Adrenal gland (tissue), 9 donors: ENCODE measurements at regions not wholly inside any gene's neighbourhood (a gene's known extent, or its start where the extent isn't known, plus 50 kb on each side); places are given as distances from the start of the nearest gene placed in this dataset.
A peak's percentile ranks its signal among the peaks of the same experiment; 100 is the strongest.

Experiments
- DNase-seq, 7 donors: peaks; one replicate each; pipeline ENCODE4 v3.0.0-alpha.2; 2019 to 2020
- H3K27ac ChIP-seq, 5 donors: fragments of 200-600 bp; sonication (generic) in 4 of 5; 1 replicate in 3 of 5; 2 replicates in 2 of 5; pipeline versions ENCODE4 v1.5.1 to v1.8.0; 2016 to 2020; ENCODE audit warnings: mild to moderate bottlenecking in 1 of 5
- H3K27me3 ChIP-seq: fragments of 200-600 bp; 2 replicates; pipeline ENCODE4 v1.8.0; 2021
- H3K36me3 ChIP-seq, 2 donors: fragments of 200-600 bp; replicated peaks in 1 of 2; 1 replicate in 1 of 2; 2 replicates in 1 of 2; pipeline versions ENCODE4 v1.5.1 to v1.8.0; 2018 to 2022
- H3K4me1 ChIP-seq, 2 donors: fragments of 200-600 bp; replicated peaks in 1 of 2; 1 replicate in 1 of 2; 2 replicates in 1 of 2; pipeline versions ENCODE4 v1.5.1 to v1.8.0; 2018 to 2021
- H3K4me3 ChIP-seq, 4 donors: fragments of 200-600 bp; sonication (generic) in 3 of 4; one replicate each; pipeline ENCODE4 v1.5.1; 2016 to 2018
- H3K9me3 ChIP-seq, 3 donors: fragments of 200-600 bp; sonication (generic) in 1 of 3; replicated peaks in 1 of 3; 1 replicate in 2 of 3; 2 replicates in 1 of 3; pipeline versions ENCODE4 v1.5.1 to v1.8.0; 2016 to 2021
- CTCF ChIP-seq, 6 experiments: fragments of 450-650 bp in 4 of 6; fragments of 200-600 bp in 2 of 6; sonication (generic) in 1 of 6; IDR thresholded peaks; 1 replicate in 5 of 6; 2 replicates in 1 of 6; pipeline versions ENCODE4 v1.5.1 to v1.8.0; 2016 to 2021; ENCODE audit warnings: antibody characterized with exemption in 6 of 6, mild to moderate bottlenecking in 2 of 6, moderate library complexity in 1 of 6
- POLR2A ChIP-seq, 2 donors: fragments of 450-650 bp; IDR thresholded peaks; one replicate each; pipeline ENCODE4 v1.6.1; 2017; ENCODE audit warnings: antibody characterized with exemption in 2 of 2, mild to moderate bottlenecking in 2 of 2, moderate library complexity in 1 of 2
- WGBS, 4 donors: extraction: QIAGEN DNeasy Blood & Tissue Kit in 2 of 4; methylation state at CpG; one replicate each; pipeline versions ENCODE4 v1.1.5 to v1.1.7; 2013 to 2017; 5-methylcytosine and 5-hydroxymethylcytosine counted together
- intact Hi-C, 2 donors: fragments of 100-400 bp; cut with DNase I; formaldehyde crosslinking; loops; one replicate each; pipeline versions ENCODE4 v1.14.1 to v1.15.0; 2022 to 2023
- donor health status: healthy with polysubstance abuse.
- donor health status: Bipolar disorder and iron deficiency.
- donor health status: DM: yes; HTN: yes; CAD: no.
- donor health status: DM: no; HTN: no; CAD: no.
- donor health status: DM: no; HTN: no; CAD: no.

GRCh38 chr15:60087561-60087960 is 83.5 kb downstream of the FOXB1 start:
- intact Hi-C loops, result no loop called here
- TF ChIP-seq CTCF (IDR thresholded peaks at IDR 0.05) (no peak), POLR2A (IDR thresholded peaks at IDR 0.05) (no peak)
- Histone ChIP-seq H3K4me3 (no peak overlapping the region), H3K27ac (no peak overlapping the region), H3K4me1 (no peaks in the 10 kb centered on the region), H3K9me3 (no peaks in the 10 kb centered on the region), H3K27me3 (no peaks in the 10 kb centered on the region), H3K36me3 (no peaks in the 10 kb centered on the region)
- DNase-seq, result no peak

- WGBS, 4 donors, result 57 to 72% (median 65%) methylated on average over 3 of the region's 3 CpGs
- no peak overlapping the region for H3K4me3 ChIP-seq
- peaks cover 5% of the 10 kb centered on the region for H3K27me3 ChIP-seq
- no peak for DNase-seq
- no peak overlapping the region for H3K27ac ChIP-seq
- intact Hi-C loops, result no loop called here
- H3K36me3 ChIP-seq, result no peaks in the 10 kb centered on the region
- H3K4me1 ChIP-seq, result no peaks in the 10 kb centered on the region
- no peaks in the 10 kb centered on the region for H3K9me3 ChIP-seq
- TF ChIP-seq CTCF (IDR thresholded peaks at IDR 0.05) (no peak), POLR2A (IDR thresholded peaks at IDR 0.05) (no peak)
Measured at GRCh38 chr15:60090747-60091146, 86.6 kb downstream of the FOXB1 start.

DNA sequence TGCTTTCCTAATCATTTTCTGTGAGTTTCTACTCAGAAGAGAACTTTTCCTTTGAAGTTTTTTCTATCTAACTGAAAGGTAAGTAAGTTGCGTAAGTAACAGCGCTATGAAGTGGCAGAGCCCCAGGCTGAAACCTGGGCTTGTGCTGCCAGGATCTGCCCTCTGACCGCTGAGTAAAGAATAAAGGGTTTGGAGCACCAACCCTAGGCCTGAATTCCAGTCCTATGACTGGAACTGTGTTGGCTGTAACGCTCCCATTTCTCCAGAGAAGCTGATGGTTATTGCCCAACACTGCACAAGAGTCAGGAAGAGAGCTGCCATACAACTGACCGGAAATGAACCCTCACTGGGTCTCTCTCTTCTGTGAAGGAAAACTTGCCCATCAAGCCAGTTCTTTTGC is 87.0 kb downstream of the FOXB1 start:
- intact Hi-C loops, result no loop called here
- WGBS, 4 donors, result 79 to 88% (median 85%) methylated on average over 5 of the region's 5 CpGs

GRCh38 chr15:60091911-60092310 is 87.8 kb downstream of the FOXB1 start:
- intact Hi-C loops, result no loop called here
- DNase-seq, result no peak
- H3K27ac ChIP-seq, result no peak overlapping the region
- 76 to 87% (median 85%) methylated on average over 3 of the region's 3 CpGs for WGBS, 4 donors
- no peaks in the 10 kb centered on the region for H3K9me3 ChIP-seq
- no peaks in the 10 kb centered on the region for H3K4me1 ChIP-seq
- H3K27me3 ChIP-seq, result peaks cover 5% of the 10 kb centered on the region
- TF ChIP-seq POLR2A (IDR thresholded peaks at IDR 0.05) (no peak), CTCF (IDR thresholded peaks at IDR 0.05) (no peak)
- no peak overlapping the region for H3K4me3 ChIP-seq
- H3K36me3 ChIP-seq, result no peaks in the 10 kb centered on the region

More for the DNA sequence above, 87.0 kb downstream of the FOXB1 start:
- Histone ChIP-seq H3K9me3 (no peaks in the 10 kb centered on the region), H3K36me3 (no peaks in the 10 kb centered on the region), H3K27me3 (peaks cover 5% of the 10 kb centered on the region), H3K4me3 (no peak overlapping the region), H3K4me1 (no peaks in the 10 kb centered on the region), H3K27ac (no peak overlapping the region)
- TF ChIP-seq POLR2A (IDR thresholded peaks at IDR 0.05), result no peak
- TF ChIP-seq CTCF (IDR thresholded peaks at IDR 0.05), result no peak
- peak in 5 of 7 donors; percentile 8 to 52 (median 18) for DNase-seq
